Kidney (tissue), 13 donors: ENCODE measurements at regions not wholly inside any gene's neighbourhood (a gene's known extent, or its start where the extent isn't known, plus 50 kb on each side); places are given as distances from the start of the nearest gene placed in this dataset.

ENCODE experiments used
- DNase-seq, 5 donors: peaks; one replicate each; pipeline ENCODE4 v3.0.0-alpha.2; 2013 to 2020
- FAIRE-seq: peaks from 2 replicates; lab custom pipeline; 2012; peaks lifted over from hg19 to GRCh38; lab: Jason Lieb, UNC
- H3K27ac ChIP-seq, 2 donors: one replicate each; pipeline ENCODE4 v1.7.0; 2013; ENCODE audit warnings: low read depth in 2 of 2, low read length in 2 of 2, inconsistent platforms in 1 of 2
- H3K27me3 ChIP-seq: one replicate; pipeline ENCODE4 v1.7.1; 2013; ENCODE audit warnings: low read length, inconsistent platforms; ENCODE audit not compliant: control insufficient read depth, insufficient read depth
- H3K36me3 ChIP-seq, 3 donors: one replicate each; pipeline versions ENCODE4 v1.7.0 to v1.7.1; 2013; ENCODE audit warnings: low read length in 3 of 3, control low read depth in 1 of 3, inconsistent platforms in 1 of 3; ENCODE audit not compliant: insufficient read depth in 3 of 3, control insufficient read depth in 2 of 3
- H3K4me1 ChIP-seq, 3 donors: one replicate each; pipeline versions ENCODE4 v1.7.0 to v1.7.1; 2013; ENCODE audit warnings: low read length in 3 of 3, inconsistent platforms in 1 of 3, low read depth in 1 of 3; ENCODE audit not compliant: control insufficient read depth in 2 of 3, insufficient read depth in 2 of 3
- H3K4me3 ChIP-seq, 3 donors: one replicate each; pipeline versions ENCODE4 v1.7.0 to v1.8.1; 2013; ENCODE audit warnings: low read length in 3 of 3, control low read depth in 1 of 3, inconsistent platforms in 1 of 3
- H3K9ac ChIP-seq, 3 donors: one replicate each; pipeline versions ENCODE4 v1.7.0 to v1.7.1; 2013; ENCODE audit warnings: low read length in 3 of 3, control low read depth in 1 of 3, inconsistent platforms in 1 of 3
- H3K9me3 ChIP-seq, 3 donors: one replicate each; pipeline versions ENCODE4 v1.7.0 to v1.7.1; 2013; ENCODE audit warnings: low read length in 3 of 3, control low read depth in 1 of 3, inconsistent platforms in 1 of 3; ENCODE audit not compliant: control insufficient read depth in 2 of 3, insufficient read depth in 1 of 3
- intact Hi-C: fragments of 100-400 bp; cut with DNase I; formaldehyde crosslinking; loops from one replicate; pipeline ENCODE4 v1.11.1; 2022
- TF ChIP-seq, protein P1 (sequence below): IDR thresholded peaks from 3 replicates; pipeline ENCODE4 v1.5.1; 2012; ENCODE audit warnings: mild to moderate bottlenecking, moderate library complexity, borderline replicate concordance; ENCODE audit not compliant: insufficient read depth; ENCODE audit errors: extremely low read depth
- donor health status: control.
- donor health status: control.
- donor health status: control.
- donor health status: control.
- donor health status: control.
- donor health status: DM: yes; HTN: yes; CAD: no.
- donor health status: Normal renal cell carcinoma (clear cell type).

GRCh38 chr3:159273608-159274007 is 471.8 kb downstream of the MFSD1 start:
- FAIRE-seq (no peak), DNase-seq (peak in 4 of 5 donors; percentile 56 to 86 (median 79))
- no peak overlapping the region for H3K4me3 ChIP-seq
- TF ChIP-seq, protein P1, sequence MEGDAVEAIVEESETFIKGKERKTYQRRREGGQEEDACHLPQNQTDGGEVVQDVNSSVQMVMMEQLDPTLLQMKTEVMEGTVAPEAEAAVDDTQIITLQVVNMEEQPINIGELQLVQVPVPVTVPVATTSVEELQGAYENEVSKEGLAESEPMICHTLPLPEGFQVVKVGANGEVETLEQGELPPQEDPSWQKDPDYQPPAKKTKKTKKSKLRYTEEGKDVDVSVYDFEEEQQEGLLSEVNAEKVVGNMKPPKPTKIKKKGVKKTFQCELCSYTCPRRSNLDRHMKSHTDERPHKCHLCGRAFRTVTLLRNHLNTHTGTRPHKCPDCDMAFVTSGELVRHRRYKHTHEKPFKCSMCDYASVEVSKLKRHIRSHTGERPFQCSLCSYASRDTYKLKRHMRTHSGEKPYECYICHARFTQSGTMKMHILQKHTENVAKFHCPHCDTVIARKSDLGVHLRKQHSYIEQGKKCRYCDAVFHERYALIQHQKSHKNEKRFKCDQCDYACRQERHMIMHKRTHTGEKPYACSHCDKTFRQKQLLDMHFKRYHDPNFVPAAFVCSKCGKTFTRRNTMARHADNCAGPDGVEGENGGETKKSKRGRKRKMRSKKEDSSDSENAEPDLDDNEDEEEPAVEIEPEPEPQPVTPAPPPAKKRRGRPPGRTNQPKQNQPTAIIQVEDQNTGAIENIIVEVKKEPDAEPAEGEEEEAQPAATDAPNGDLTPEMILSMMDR = no peak
- H3K4me1 ChIP-seq = no peaks in the 10 kb centered on the region
- intact Hi-C loops = no loop called here
- H3K9ac ChIP-seq = no peak overlapping the region
- no peaks in the 10 kb centered on the region for H3K36me3 ChIP-seq
- no peaks in the 10 kb centered on the region for H3K27me3 ChIP-seq
- no peak overlapping the region for H3K27ac ChIP-seq
- no peaks in the 10 kb centered on the region for H3K9me3 ChIP-seq

GRCh38 chr3:159275741-159276140 is 473.9 kb downstream of the MFSD1 start:
- H3K9ac ChIP-seq = no peak overlapping the region
- H3K27me3 ChIP-seq = no peaks in the 10 kb centered on the region
- intact Hi-C loops = no loop called here
- FAIRE-seq (no peak), DNase-seq (no peak)
- TF ChIP-seq, protein P1 = no peak
- no peak overlapping the region for H3K27ac ChIP-seq
- H3K4me1 ChIP-seq = no peaks in the 10 kb centered on the region
- H3K4me3 ChIP-seq = no peak overlapping the region
- no peaks in the 10 kb centered on the region for H3K36me3 ChIP-seq
- H3K9me3 ChIP-seq = no peaks in the 10 kb centered on the region

DNA sequence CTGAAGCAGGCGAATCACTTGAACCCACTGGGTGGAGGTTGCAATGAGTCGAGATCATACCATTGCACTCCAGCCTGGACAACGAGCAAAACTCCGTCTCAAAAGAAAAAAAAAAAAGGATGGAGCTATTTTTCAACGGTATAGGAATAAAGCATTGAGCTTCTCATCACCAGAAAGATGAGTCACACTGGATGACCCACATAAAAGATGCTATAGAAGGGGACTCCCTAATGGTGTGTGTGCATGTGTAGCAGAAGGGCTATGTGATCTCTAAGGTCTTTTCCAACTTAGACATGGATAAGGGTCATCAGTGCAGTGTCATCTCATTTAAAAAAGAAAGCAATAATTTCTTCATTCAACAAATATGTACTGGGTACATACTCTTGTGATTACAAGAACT is 476.0 kb downstream of the MFSD1 start:
- DNase-seq (no peak), FAIRE-seq (no peak)
- TF ChIP-seq, protein P1 = no peak
- Histone ChIP-seq H3K9me3 (no peaks in the 10 kb centered on the region), H3K27ac (no peak overlapping the region), H3K4me3 (no peak overlapping the region), H3K9ac (no peak overlapping the region), H3K27me3 (no peaks in the 10 kb centered on the region), H3K36me3 (no peaks in the 10 kb centered on the region), H3K4me1 (no peaks in the 10 kb centered on the region)
- intact Hi-C loops = no loop called here
